Ascending aorta (tissue), 2 donors: ENCODE measurements at regions not wholly inside any gene's neighbourhood (a gene's known extent, or its start where the extent isn't known, plus 50 kb on each side); places are given as distances from the start of the nearest gene placed in this dataset.

Experiments
- DNase-seq, 2 donors: peaks; one replicate each; pipeline ENCODE4 v3.0.0-alpha.2; 2019; ENCODE audit warnings: low spot score in 2 of 2
- H3K27ac ChIP-seq, 2 donors: fragments of 200-600 bp; sonication (generic); one replicate each; pipeline ENCODE4 v1.5.1; 2016 to 2017; ENCODE audit warnings: mild to moderate bottlenecking in 1 of 2
- H3K27me3 ChIP-seq: fragments of 200-600 bp; sonication (generic); one replicate; pipeline ENCODE4 v1.5.1; 2017
- H3K36me3 ChIP-seq, 2 donors: fragments of 200-600 bp; sonication (generic); one replicate each; pipeline ENCODE4 v1.5.1; 2016
- H3K4me1 ChIP-seq, 2 donors: fragments of 200-600 bp; sonication (generic); one replicate each; pipeline ENCODE4 v1.5.1; 2016 to 2017; ENCODE audit warnings: mild to moderate bottlenecking in 1 of 2
- H3K4me3 ChIP-seq, 2 donors: fragments of 200-600 bp; sonication (generic); one replicate each; pipeline ENCODE4 v1.5.1; 2016 to 2017; ENCODE audit warnings: mild to moderate bottlenecking in 1 of 2
- H3K9me3 ChIP-seq, 2 donors: fragments of 200-600 bp; sonication (generic); one replicate each; pipeline ENCODE4 v1.5.1; 2016
- intact Hi-C: fragments of 100-400 bp; cut with DNase I; formaldehyde crosslinking; loops from one replicate; pipeline ENCODE4 v1.15.1; 2023
- TF ChIP-seq, protein P1 (sequence below), 3 experiments: fragments of 200-600 bp in 2 of 3; fragments of 450-650 bp in 1 of 3; sonication (generic) in 2 of 3; IDR thresholded peaks; one replicate each; pipeline ENCODE4 v1.5.1; 2016 to 2019; ENCODE audit warnings: antibody characterized with exemption in 3 of 3, mild to moderate bottlenecking in 1 of 3, moderate library complexity in 1 of 3

DNA sequence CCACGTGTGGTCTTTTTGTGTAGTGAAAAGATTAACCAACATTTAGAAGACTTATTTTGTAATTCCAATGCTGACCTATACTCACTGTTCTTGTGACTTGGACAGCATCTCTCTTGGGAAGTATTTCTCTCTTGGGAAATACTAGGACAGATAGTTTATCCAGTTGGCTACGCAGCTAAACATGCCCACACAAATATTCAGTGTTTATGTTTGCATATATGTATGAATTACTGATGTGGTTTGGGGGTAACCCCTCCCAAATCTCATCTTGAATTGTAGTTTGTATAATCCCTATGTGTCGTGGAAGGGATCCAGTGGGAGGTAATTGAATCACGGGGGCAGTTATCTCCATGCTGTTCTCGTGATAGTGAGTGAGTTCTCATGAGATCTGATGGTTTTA is 2062.3 kb upstream of the CELF4 start:
- H3K36me3 ChIP-seq: no peaks in the 10 kb centered on the region
- H3K27ac ChIP-seq: no peak overlapping the region
- no peaks in the 10 kb centered on the region for H3K27me3 ChIP-seq
- no peaks in the 10 kb centered on the region for H3K4me1 ChIP-seq
- H3K9me3 ChIP-seq: no peaks in the 10 kb centered on the region
- intact Hi-C loops: no loop called here
- no peak overlapping the region for H3K4me3 ChIP-seq
- TF ChIP-seq, protein P1, sequence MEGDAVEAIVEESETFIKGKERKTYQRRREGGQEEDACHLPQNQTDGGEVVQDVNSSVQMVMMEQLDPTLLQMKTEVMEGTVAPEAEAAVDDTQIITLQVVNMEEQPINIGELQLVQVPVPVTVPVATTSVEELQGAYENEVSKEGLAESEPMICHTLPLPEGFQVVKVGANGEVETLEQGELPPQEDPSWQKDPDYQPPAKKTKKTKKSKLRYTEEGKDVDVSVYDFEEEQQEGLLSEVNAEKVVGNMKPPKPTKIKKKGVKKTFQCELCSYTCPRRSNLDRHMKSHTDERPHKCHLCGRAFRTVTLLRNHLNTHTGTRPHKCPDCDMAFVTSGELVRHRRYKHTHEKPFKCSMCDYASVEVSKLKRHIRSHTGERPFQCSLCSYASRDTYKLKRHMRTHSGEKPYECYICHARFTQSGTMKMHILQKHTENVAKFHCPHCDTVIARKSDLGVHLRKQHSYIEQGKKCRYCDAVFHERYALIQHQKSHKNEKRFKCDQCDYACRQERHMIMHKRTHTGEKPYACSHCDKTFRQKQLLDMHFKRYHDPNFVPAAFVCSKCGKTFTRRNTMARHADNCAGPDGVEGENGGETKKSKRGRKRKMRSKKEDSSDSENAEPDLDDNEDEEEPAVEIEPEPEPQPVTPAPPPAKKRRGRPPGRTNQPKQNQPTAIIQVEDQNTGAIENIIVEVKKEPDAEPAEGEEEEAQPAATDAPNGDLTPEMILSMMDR (IDR thresholded peaks at IDR 0.05): no peak
- DNase-seq: no peak

DNA sequence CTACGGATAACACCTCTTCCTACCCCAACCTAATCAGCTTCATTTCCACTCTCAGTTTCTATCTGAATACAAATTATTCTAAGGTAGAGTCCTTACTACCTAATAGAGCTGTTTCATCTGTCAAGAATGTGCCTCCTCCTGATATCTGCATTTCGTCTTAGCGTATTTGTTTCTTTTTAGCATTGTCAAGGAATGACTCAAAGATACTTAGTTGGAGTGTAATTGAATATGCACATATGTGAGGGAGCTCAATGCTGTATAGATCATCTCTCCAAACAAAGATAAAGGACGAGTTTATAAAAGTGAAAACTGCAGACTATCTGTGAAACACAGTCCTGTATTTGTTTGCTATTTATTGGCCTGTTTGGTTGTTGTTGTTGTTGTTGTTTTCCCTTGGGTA is 2059.4 kb upstream of the CELF4 start:
- DNase-seq: no peak
- H3K36me3 ChIP-seq: no peaks in the 10 kb centered on the region
- H3K4me3 ChIP-seq: no peak overlapping the region
- H3K4me1 ChIP-seq: no peaks in the 10 kb centered on the region
- intact Hi-C loops: no loop called here
- H3K9me3 ChIP-seq: no peaks in the 10 kb centered on the region
- no peaks in the 10 kb centered on the region for H3K27me3 ChIP-seq
- H3K27ac ChIP-seq: no peak overlapping the region
- TF ChIP-seq, protein P1 (IDR thresholded peaks at IDR 0.05): no peak

DNA sequence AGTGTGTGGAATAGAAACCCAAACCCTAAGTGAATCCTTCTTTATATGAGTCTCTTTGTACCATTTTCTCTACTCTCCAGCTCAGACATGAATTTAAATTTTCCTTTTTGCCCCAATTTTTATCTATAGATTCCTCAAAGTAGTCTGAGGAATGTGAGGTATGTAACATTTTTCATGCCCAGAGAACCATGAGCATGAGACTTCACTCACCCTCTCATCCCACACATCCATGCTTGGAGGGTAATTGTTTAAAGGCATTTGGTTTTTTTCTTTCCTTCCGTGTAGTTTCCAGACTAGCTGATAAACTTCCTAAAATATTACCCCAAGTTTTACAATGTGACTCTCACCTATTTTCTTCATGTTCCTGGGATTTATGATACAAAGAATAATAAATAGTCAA is 2056.8 kb upstream of the CELF4 start:
- no peaks in the 10 kb centered on the region for H3K4me1 ChIP-seq
- no peaks in the 10 kb centered on the region for H3K36me3 ChIP-seq
- intact Hi-C loops: no loop called here
- H3K27ac ChIP-seq: no peak overlapping the region
- H3K27me3 ChIP-seq: no peaks in the 10 kb centered on the region
- H3K4me3 ChIP-seq: no peak overlapping the region
- TF ChIP-seq, protein P1 (IDR thresholded peaks at IDR 0.05): no peak
- H3K9me3 ChIP-seq: no peaks in the 10 kb centered on the region
- DNase-seq: no peak

DNA sequence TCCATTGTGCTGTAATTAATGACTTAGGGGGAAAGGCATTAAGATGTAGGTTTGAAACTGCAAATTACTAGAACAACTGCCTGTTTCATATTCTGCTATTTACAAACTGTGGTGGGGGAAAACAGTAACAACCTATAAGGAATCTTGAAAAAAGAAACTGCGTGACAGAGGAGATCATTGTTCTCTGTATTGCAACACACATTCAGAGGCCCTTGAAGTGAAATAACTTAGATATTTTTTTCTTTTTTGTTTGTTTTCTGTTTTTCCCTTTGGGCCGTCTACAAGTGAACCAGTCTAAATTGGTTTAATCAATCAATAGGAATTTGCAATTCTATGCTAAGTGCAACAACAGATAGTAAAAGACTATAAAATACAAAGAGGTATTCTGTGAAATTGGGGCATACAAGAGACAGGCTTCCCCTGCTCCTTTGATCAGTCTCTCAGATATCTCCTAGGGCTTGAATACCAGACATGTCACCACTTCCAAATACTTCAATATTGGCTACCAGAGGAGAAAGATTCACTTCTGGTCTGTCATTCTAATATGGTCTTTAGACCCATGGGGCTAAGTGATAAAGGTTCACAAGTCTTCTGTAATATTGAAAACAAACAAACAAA is 2055.1 kb upstream of the CELF4 start:
- H3K36me3 ChIP-seq: no peaks in the 10 kb centered on the region
- H3K27ac ChIP-seq: no peak overlapping the region
- DNase-seq: no peak
- H3K4me1 ChIP-seq: no peaks in the 10 kb centered on the region
- no peaks in the 10 kb centered on the region for H3K9me3 ChIP-seq
- H3K4me3 ChIP-seq: no peak overlapping the region
- intact Hi-C loops: no loop called here
- TF ChIP-seq, protein P1 (IDR thresholded peaks at IDR 0.05): no peak
- H3K27me3 ChIP-seq: no peaks in the 10 kb centered on the region

DNA sequence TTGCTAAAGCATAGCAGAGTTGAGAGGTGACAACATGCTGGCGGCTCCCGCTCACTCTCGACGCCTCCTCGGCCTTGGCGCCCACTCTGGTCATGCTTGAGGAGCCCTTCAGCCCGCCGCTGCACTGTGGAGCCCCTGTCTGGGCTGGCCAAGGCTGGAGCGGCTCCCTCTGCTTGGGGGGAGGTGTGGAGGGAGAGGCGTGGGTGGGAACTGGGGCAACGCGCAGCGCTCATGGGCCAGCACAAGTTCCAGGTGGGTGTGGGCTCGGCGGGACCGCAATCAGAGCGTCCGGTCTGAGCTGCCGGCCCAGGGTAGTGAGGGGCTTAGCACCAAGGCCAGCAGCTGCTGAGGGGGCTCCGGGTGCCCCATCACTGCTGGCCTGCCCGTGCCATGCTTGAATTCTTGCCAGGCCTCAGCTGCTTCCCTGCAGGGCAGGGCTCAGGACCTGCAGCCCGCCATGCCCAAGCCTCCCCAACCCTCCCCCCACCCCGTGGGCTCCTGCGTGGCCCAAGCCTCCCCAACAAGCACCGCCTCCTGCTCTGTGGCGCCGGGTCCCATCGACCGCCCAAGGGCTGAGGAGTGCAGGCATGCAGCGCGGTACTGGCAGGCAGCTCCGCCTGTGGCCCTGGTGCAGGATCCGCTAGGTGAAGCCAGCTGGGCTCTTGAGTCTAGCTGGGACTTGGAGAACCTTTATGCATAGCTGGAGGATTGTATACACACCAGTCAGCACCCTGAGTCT is 2052.8 kb upstream of the CELF4 start:
- TF ChIP-seq, protein P1 (IDR thresholded peaks at IDR 0.05): no peak
- no peak for DNase-seq

More for the DNA sequence above, 2052.8 kb upstream of the CELF4 start:
- H3K27me3 ChIP-seq: no peaks in the 10 kb centered on the region
- H3K9me3 ChIP-seq: no peaks in the 10 kb centered on the region
- H3K4me1 ChIP-seq: no peaks in the 10 kb centered on the region
- H3K27ac ChIP-seq: no peak overlapping the region
- no peak overlapping the region for H3K4me3 ChIP-seq
- no peaks in the 10 kb centered on the region for H3K36me3 ChIP-seq
- intact Hi-C loops: no loop called here
